ENCODE measurements at regions not wholly inside any gene's neighbourhood (a gene's known extent, or its start where the extent isn't known, plus 50 kb on each side); places are given as distances from the start of the nearest gene placed in this dataset.
"Not testable (repeated sequence)": the region's sequence is repeated elsewhere in the genome, so short reads cannot be mapped to it uniquely, and the experiment has no call there.

- not testable (repeated sequence) for DNase-seq
These were observed 346.0 kb upstream of the DIPK2B start for GRCh38 chrX:45546697-45547096.

GRCh38 chrX:45540181-45540580, 339.5 kb upstream of the DIPK2B start:
- no peak for DNase-seq

- DNase-seq: no peak
These were observed 337.3 kb upstream of the DIPK2B start for GRCh38 chrX:45537936-45538335.

- DNase-seq: no peak
These were observed 327.2 kb upstream of the DIPK2B start for GRCh38 chrX:45527834-45528233.

GRCh38 chrX:45524805-45525204, 324.1 kb upstream of the DIPK2B start:
- DNase-seq: no peak

GRCh38 chrX:45524296-45524695, 323.6 kb upstream of the DIPK2B start:
- peak; percentile 62 for DNase-seq

GRCh38 chrX:45518552-45518951, 317.9 kb upstream of the DIPK2B start:
- DNase-seq: no peak

- peak; percentile 25 for DNase-seq
These were observed 316.7 kb upstream of the DIPK2B start for GRCh38 chrX:45517090-45517973.

GRCh38 chrX:45515262-45516215, 314.9 kb upstream of the DIPK2B start:
- peak; percentile 83 for DNase-seq

GRCh38 chrX:45513042-45513441, 312.4 kb upstream of the DIPK2B start:
- peak; percentile 13 for DNase-seq

GRCh38 chrX:45508454-45508853, 307.8 kb upstream of the DIPK2B start:
- DNase-seq: peak; percentile 70

- DNase-seq: peak; percentile 16
These were observed 305.6 kb upstream of the DIPK2B start for GRCh38 chrX:45506149-45506730.

GRCh38 chrX:45505214-45505613, 304.5 kb upstream of the DIPK2B start:
- DNase-seq: peak; percentile 93

- not testable (repeated sequence) for DNase-seq
These were observed 303.2 kb upstream of the DIPK2B start for GRCh38 chrX:45503787-45504362.

GRCh38 chrX:45502396-45502795, 301.7 kb upstream of the DIPK2B start:
- DNase-seq: no peak

- no peak for DNase-seq
These were observed 296.6 kb upstream of the DIPK2B start for GRCh38 chrX:45497290-45497689.

- peak; percentile 41 for DNase-seq
These were observed 285.0 kb upstream of the DIPK2B start for GRCh38 chrX:45485719-45486118.

GRCh38 chrX:45479835-45480422, 279.3 kb upstream of the DIPK2B start:
- DNase-seq: peak; percentile 65

- DNase-seq: peak; percentile 65
These were observed 278.6 kb upstream of the DIPK2B start for GRCh38 chrX:45479196-45479834.

GRCh38 chrX:45472968-45473367, 272.3 kb upstream of the DIPK2B start:
- peak; percentile 64 for DNase-seq

- DNase-seq: not testable (repeated sequence)
These were observed 266.9 kb upstream of the DIPK2B start for GRCh38 chrX:45467537-45467936.

- not testable (repeated sequence) for DNase-seq
These were observed 255.1 kb upstream of the DIPK2B start for GRCh38 chrX:45455732-45456131.

Measured in dermis blood vessel endothelial cell (primary cell).